ENCODE measurements at regions not wholly inside any gene's neighbourhood (a gene's known extent, or its start where the extent isn't known, plus 50 kb on each side); places are given as distances from the start of the nearest gene placed in this dataset.

DNA sequence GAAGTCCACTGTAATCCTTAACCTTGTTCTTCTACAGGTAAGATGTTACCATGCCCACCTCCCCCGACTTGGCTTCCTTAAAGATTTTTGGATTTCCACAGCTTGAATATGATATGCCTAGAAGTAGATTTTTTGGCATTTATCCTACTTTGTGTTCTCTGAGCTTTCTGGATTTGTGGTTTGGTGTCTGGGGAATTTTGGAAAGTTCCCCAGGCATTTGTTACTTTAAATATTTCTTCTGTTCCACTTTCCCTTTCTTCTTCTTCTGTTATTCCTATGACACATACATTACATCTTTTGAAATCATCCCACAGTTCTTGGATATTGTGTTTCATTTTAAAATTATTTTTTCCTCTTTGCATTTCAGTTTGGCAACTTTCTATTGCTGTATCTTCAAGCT is 122.1 kb upstream of the TMEM108 start:
- H3K36me3 ChIP-seq (ENCODE audit: control insufficient read depth, insufficient read depth, low read length): no peaks in the 10 kb centered on the region
- no peak for FAIRE-seq
- no peak for DNase-seq (ENCODE audit: low read depth)
- no peak overlapping the region for H3K4me3 ChIP-seq (ENCODE audit: low read depth, low read length)
- H3K27me3 ChIP-seq (ENCODE audit: control insufficient read depth, insufficient read depth, low read length): no peaks in the 10 kb centered on the region
- TF ChIP-seq CTCF (IDR thresholded peaks at IDR 0.05; ENCODE audit: insufficient read depth, low read length, severe bottlenecking): no peak

DNA sequence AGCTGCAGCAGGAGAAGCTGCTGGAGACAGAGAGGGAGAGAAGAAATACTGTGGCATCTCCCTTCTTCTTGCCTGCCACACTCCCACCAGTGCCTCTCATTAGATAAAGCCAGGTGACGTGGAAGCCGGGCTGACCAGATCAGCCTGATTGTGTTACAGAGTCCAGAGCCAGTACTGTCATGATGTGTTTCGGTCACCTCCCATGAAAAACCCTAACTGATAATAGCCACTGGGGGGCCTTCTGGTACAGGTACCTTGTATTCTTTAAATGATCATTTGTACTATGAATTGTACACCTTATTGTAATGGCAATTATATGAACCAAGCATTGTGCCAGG is 125.8 kb upstream of the TMEM108 start:
- FAIRE-seq (no peak), DNase-seq (ENCODE audit: low read depth) (no peak)
- no peaks in the 10 kb centered on the region for H3K27me3 ChIP-seq (ENCODE audit: control insufficient read depth, insufficient read depth, low read length)
- TF ChIP-seq CTCF (IDR thresholded peaks at IDR 0.05; ENCODE audit: insufficient read depth, low read length, severe bottlenecking): no peak
- H3K4me3 ChIP-seq (ENCODE audit: low read depth, low read length): no peak overlapping the region
- H3K36me3 ChIP-seq (ENCODE audit: control insufficient read depth, insufficient read depth, low read length): no peaks in the 10 kb centered on the region

GRCh38 chr3:132911741-132912415 is 126.3 kb upstream of the TMEM108 start:
- no peaks in the 10 kb centered on the region for H3K36me3 ChIP-seq (ENCODE audit: control insufficient read depth, insufficient read depth, low read length)
- no peak overlapping the region for H3K4me3 ChIP-seq (ENCODE audit: low read depth, low read length)
- TF ChIP-seq CTCF (IDR thresholded peaks at IDR 0.05; ENCODE audit: insufficient read depth, low read length, severe bottlenecking): no peak
- H3K27me3 ChIP-seq (ENCODE audit: control insufficient read depth, insufficient read depth, low read length): no peaks in the 10 kb centered on the region
- DNase-seq (ENCODE audit: low read depth) (no peak), FAIRE-seq (no peak)

GRCh38 chr3:132907293-132907692 is 130.9 kb upstream of the TMEM108 start:
- H3K27me3 ChIP-seq (ENCODE audit: control insufficient read depth, insufficient read depth, low read length): no peaks in the 10 kb centered on the region
- no peaks in the 10 kb centered on the region for H3K36me3 ChIP-seq (ENCODE audit: control insufficient read depth, insufficient read depth, low read length)
- DNase-seq (ENCODE audit: low read depth): no peak
- H3K4me3 ChIP-seq (ENCODE audit: low read depth, low read length): no peak overlapping the region
- no peak for TF ChIP-seq CTCF (IDR thresholded peaks at IDR 0.05; ENCODE audit: insufficient read depth, low read length, severe bottlenecking)
- FAIRE-seq: no peak

GRCh38 chr3:132900481-132900880 is 137.7 kb upstream of the TMEM108 start:
- no peak for FAIRE-seq
- no peak for TF ChIP-seq CTCF (IDR thresholded peaks at IDR 0.05; ENCODE audit: insufficient read depth, low read length, severe bottlenecking)
- Histone ChIP-seq H3K4me3 (ENCODE audit: low read depth, low read length) (no peak overlapping the region), H3K36me3 (ENCODE audit: control insufficient read depth, insufficient read depth, low read length) (no peaks in the 10 kb centered on the region), H3K27me3 (ENCODE audit: control insufficient read depth, insufficient read depth, low read length) (no peaks in the 10 kb centered on the region)
- no peak for DNase-seq (ENCODE audit: low read depth)

GRCh38 chr3:132898141-132898540 is 140.1 kb upstream of the TMEM108 start:
- DNase-seq (ENCODE audit: low read depth) (no peak), FAIRE-seq (no peak)
- no peak overlapping the region for H3K4me3 ChIP-seq (ENCODE audit: low read depth, low read length)
- TF ChIP-seq CTCF (IDR thresholded peaks at IDR 0.05; ENCODE audit: insufficient read depth, low read length, severe bottlenecking): no peak
- no peaks in the 10 kb centered on the region for H3K27me3 ChIP-seq (ENCODE audit: control insufficient read depth, insufficient read depth, low read length)
- no peaks in the 10 kb centered on the region for H3K36me3 ChIP-seq (ENCODE audit: control insufficient read depth, insufficient read depth, low read length)

All from bronchial epithelial cell (primary cell).